ENCODE measurements at regions not wholly inside any gene's neighbourhood (a gene's known extent, or its start where the extent isn't known, plus 50 kb on each side); places are given as distances from the start of the nearest gene placed in this dataset.
"Not testable (repeated sequence)": the region's sequence is repeated elsewhere in the genome, so short reads cannot be mapped to it uniquely, and the experiment has no call there.

GRCh38 chr11:79503028-79503427, 62.2 kb upstream of the TENM4 start:
- no peak for DNase-seq

DNA sequence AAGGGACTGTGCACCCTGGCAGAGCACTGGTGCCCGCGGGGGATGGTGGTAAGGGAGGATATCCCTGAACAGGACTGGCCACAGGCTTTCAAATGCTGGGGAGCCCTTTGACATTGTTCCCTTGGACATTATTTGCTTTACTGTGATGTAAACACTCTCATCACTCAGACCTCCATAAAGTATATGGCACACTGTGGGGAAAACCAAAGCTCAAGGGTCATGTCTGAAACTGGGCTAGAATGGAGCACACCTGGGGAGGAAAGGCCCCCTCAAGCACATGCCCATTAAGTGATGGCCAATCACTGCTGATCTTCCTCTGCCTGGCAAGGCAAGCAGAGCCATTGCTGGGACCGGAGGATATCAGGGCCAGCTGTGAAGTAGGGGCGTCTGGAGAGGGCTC, 60.9 kb upstream of the TENM4 start:
- DNase-seq = no peak

DNA sequence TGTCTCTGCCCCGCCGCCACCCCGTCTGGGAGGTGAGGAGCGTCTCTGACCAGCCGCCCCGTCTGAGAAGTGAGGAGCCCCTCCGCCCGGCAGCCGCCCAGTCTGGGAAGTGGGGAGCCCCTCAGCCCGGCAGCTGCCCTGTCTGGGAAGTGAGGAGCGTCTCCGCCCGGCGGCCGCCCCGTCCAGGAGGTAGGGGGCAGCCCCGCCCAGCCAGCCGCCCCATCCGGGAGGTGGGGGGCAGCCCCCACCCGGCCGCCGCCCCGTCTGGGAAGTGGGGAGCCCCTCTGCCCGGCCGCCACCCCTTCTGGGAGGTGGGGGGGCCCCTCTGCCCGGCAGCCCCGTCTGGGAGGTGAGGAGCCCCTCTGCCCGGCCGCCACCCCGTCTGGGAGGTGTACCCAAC, 59.1 kb upstream of the TENM4 start:
- DNase-seq = not testable (repeated sequence)

DNA sequence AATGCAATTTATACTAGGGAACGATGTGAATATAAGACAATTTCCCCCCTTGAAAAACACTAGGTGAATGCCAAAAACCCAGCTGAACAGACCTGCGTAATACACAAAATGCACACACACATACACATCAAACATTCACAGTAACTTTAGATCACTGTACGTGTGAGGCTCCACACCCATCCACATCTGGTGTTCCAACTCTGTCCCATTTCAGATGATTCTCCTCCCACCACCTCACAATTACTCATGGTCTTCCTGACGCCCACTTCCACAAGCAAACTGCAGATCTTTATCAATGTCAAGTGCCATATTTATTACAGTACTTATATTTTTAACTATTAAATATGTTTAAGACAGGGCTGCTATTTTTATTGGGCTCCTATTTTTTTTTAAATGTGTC, 57.8 kb upstream of the TENM4 start:
- no peak for DNase-seq

- DNase-seq = peak; percentile 57
Measured at GRCh38 chr11:79493555-79494171, 52.8 kb upstream of the TENM4 start.

DNA sequence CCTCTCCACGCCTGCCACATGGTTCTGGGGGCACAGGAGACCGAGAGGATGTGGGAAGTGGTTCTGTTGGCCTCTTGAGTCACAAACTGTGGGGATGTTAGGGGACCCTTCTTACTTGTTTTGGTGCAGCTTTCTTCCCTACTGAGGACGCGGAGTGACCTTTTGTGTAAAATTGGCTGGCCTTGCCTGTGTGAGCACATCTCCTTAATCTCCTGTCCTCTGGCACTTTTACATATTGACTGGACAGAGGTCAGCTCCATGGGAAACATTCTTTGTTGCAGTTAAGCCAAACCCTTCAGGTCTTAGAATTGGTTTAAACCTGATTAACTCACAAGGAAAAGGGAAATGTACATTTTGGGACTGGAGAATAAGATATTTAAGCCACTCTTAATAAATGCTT, 51.2 kb upstream of the TENM4 start:
- no peak for DNase-seq

Measured in NCI-H526 treated with DMSO at 0.1 percent for 48 hours (cell line).